ENCODE measurements at regions not wholly inside any gene's neighbourhood (a gene's known extent, or its start where the extent isn't known, plus 50 kb on each side); places are given as distances from the start of the nearest gene placed in this dataset.

- Mint-ChIP-seq H3K27me3 (ENCODE audit: low read depth) (no peaks in the 10 kb centered on the region), H3K9me3 (no peaks in the 10 kb centered on the region), H3K4me3 (no peak overlapping the region), H3K4me1 (no peaks in the 10 kb centered on the region), H3K27ac (ENCODE audit: unreplicated experiment) (no peak overlapping the region), H3K36me3 (ENCODE audit: low read depth) (no peaks in the 10 kb centered on the region)
- DNase-seq (ENCODE audit: low read depth, low spot score) = no peak
- TF ChIP-seq, protein P1, sequence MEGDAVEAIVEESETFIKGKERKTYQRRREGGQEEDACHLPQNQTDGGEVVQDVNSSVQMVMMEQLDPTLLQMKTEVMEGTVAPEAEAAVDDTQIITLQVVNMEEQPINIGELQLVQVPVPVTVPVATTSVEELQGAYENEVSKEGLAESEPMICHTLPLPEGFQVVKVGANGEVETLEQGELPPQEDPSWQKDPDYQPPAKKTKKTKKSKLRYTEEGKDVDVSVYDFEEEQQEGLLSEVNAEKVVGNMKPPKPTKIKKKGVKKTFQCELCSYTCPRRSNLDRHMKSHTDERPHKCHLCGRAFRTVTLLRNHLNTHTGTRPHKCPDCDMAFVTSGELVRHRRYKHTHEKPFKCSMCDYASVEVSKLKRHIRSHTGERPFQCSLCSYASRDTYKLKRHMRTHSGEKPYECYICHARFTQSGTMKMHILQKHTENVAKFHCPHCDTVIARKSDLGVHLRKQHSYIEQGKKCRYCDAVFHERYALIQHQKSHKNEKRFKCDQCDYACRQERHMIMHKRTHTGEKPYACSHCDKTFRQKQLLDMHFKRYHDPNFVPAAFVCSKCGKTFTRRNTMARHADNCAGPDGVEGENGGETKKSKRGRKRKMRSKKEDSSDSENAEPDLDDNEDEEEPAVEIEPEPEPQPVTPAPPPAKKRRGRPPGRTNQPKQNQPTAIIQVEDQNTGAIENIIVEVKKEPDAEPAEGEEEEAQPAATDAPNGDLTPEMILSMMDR (conservative IDR thresholded peaks at IDR 0.05) = no peak
Observed at GRCh38 chr6:1068068-1068467, 243.8 kb upstream of the FOXQ1 start.

DNA sequence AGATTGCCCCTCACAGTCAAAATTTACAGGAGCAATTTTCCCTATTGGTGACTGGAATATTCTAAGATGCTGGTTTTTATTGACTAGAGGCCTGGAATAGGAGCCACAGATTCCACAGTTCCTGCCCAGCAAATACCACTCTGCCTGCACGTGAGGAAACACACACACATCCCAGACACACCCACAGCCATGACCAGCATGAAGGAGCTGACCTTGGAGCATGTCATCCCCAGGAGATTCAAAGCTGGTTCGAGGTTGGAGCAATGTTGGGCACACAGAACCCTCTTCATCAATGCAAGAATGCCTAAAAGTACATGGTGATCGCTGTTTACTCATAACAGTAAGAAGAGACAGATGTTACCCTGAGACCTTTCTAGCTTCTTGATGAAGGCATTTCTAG lies 244.6 kb upstream of the FOXQ1 start:
- no peaks in the 10 kb centered on the region for H3K4me1 Mint-ChIP-seq
- no peaks in the 10 kb centered on the region for H3K9me3 Mint-ChIP-seq
- no peak for DNase-seq (ENCODE audit: low read depth, low spot score)
- no peaks in the 10 kb centered on the region for H3K27me3 Mint-ChIP-seq (ENCODE audit: low read depth)
- no peaks in the 10 kb centered on the region for H3K36me3 Mint-ChIP-seq (ENCODE audit: low read depth)
- no peak overlapping the region for H3K4me3 Mint-ChIP-seq
- TF ChIP-seq, protein P1 (conservative IDR thresholded peaks at IDR 0.05) = no peak
- no peak overlapping the region for H3K27ac Mint-ChIP-seq (ENCODE audit: unreplicated experiment)

- TF ChIP-seq, protein P1 (conservative IDR thresholded peaks at IDR 0.05) = no peak
- H3K36me3 Mint-ChIP-seq (ENCODE audit: low read depth) = no peaks in the 10 kb centered on the region
- no peak overlapping the region for H3K27ac Mint-ChIP-seq (ENCODE audit: unreplicated experiment)
- H3K9me3 Mint-ChIP-seq = no peaks in the 10 kb centered on the region
- no peak overlapping the region for H3K4me3 Mint-ChIP-seq
- no peak for DNase-seq (ENCODE audit: low read depth, low spot score)
- peaks cover 1% of the 10 kb centered on the region for H3K27me3 Mint-ChIP-seq (ENCODE audit: low read depth)
- H3K4me1 Mint-ChIP-seq = no peaks in the 10 kb centered on the region
Observed at GRCh38 chr6:1066449-1067090, 245.3 kb upstream of the FOXQ1 start.

GRCh38 chr6:1065986-1066385 lies 245.9 kb upstream of the FOXQ1 start:
- Mint-ChIP-seq H3K27ac (ENCODE audit: unreplicated experiment) (peak overlapping the region; percentile 1), H3K9me3 (no peaks in the 10 kb centered on the region), H3K4me1 (no peaks in the 10 kb centered on the region), H3K27me3 (ENCODE audit: low read depth) (peaks cover 2% of the 10 kb centered on the region), H3K4me3 (no peak overlapping the region), H3K36me3 (ENCODE audit: low read depth) (no peaks in the 10 kb centered on the region)
- no peak for DNase-seq (ENCODE audit: low read depth, low spot score)
- TF ChIP-seq, protein P1 (conservative IDR thresholded peaks at IDR 0.05) = no peak

DNA sequence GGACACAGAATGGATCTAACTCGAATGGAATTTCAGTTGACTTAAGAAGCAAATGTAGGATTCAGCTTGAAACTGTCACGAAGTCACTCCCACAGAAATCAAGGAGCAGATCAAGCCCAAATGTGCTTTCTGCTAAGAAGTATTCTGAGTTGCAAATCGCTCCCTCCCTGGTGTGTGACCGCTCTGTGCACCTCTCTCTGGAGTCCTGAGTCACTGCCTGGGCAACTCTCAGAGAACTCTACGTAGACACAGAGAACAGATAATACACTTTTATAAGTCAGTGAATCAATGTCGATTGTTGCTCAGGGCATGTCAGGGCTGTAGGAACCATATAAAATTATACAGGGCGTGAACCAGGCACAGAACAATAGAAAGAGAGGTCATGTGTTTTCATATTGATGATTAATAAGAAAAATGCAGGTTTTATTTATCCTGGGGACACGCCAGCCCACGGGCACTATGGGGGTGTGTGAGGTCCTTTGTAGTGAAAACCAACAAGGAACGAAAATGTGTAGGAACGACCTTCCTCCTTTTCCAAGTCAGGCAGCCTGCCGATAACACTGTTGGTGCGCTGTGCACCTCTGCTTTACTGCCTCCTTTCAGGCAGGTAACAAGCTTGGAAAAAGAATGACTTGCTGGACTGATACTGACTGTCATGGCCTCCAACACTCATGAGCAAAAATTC lies 248.1 kb upstream of the FOXQ1 start:
- TF ChIP-seq, protein P1 (conservative IDR thresholded peaks at IDR 0.05) = no peak
- Mint-ChIP-seq H3K9me3 (no peaks in the 10 kb centered on the region), H3K27ac (ENCODE audit: unreplicated experiment) (no peak overlapping the region), H3K4me3 (no peak overlapping the region), H3K36me3 (ENCODE audit: low read depth) (no peaks in the 10 kb centered on the region), H3K27me3 (ENCODE audit: low read depth) (peaks cover 6% of the 10 kb centered on the region), H3K4me1 (no peaks in the 10 kb centered on the region)
- DNase-seq (ENCODE audit: low read depth, low spot score) = no peak
